ENCODE measurements at regions not wholly inside any gene's neighbourhood (a gene's known extent, or its start where the extent isn't known, plus 50 kb on each side); places are given as distances from the start of the nearest gene placed in this dataset.

DNA sequence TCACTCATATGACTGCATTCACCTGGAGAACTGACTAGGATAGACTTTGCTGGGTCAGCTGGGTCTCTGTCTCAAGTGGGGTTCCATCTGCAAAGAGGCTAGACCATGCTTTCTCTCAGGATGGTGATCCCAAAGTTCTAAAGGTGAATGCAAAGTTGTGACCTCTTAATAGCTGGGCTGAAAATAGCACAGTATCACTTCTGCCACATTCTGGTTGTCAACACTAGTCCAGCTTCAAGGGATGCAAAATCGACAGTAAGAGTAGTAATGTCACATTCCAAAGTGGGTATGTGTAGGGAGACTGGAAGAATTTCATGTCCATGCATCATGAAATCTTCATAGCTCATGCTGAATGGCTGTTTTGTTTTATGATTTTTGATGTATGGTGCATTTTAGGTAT lies 414.6 kb downstream of the PCDH7 start:
- Histone ChIP-seq H3K27ac (no peak overlapping the region), H3K9ac (no peak overlapping the region), H3K36me3 (ENCODE audit: low read depth) (no peaks in the 10 kb centered on the region), H2AFZ (no peak overlapping the region), H4K20me1 (ENCODE audit: insufficient read depth) (no peaks in the 10 kb centered on the region), H3K4me3 (no peak overlapping the region), H3K4me1 (ENCODE audit: insufficient read depth) (no peaks in the 10 kb centered on the region), H3K9me3 (ENCODE audit: low read depth) (no peaks in the 10 kb centered on the region), H3K79me2 (ENCODE audit: insufficient read depth) (no peaks in the 10 kb centered on the region), H3K9me2 (ENCODE audit: insufficient read depth) (no peaks in the 10 kb centered on the region), H3F3A (ENCODE audit: insufficient read depth) (no peaks in the 10 kb centered on the region), H3K4me2 (ENCODE audit: unreplicated experiment) (no peak overlapping the region), H3K27me3 (replicated peaks; ENCODE audit: insufficient read depth) (no peaks in the 10 kb centered on the region)
- 6 to 7% methylated on average over 1 of the region's 1 CpG for WGBS, 2 experiments (ENCODE audit: low coverage in 1 of 2, low lambda C conversion rate in 2 of 2, missing lambda C conversion rate in 2 of 2)
- no peak for TF ChIP-seq EZH2 (IDR thresholded peaks at IDR 0.05; ENCODE audit: insufficient read depth, poor library complexity, severe bottlenecking)
- no peak for TF ChIP-seq EZH2phosphoT487 (IDR thresholded peaks at IDR 0.05; ENCODE audit: insufficient read depth, low read depth)
- in situ Hi-C loops (cut with MboI), result no loop called here
- no peak for DNase-seq

DNA sequence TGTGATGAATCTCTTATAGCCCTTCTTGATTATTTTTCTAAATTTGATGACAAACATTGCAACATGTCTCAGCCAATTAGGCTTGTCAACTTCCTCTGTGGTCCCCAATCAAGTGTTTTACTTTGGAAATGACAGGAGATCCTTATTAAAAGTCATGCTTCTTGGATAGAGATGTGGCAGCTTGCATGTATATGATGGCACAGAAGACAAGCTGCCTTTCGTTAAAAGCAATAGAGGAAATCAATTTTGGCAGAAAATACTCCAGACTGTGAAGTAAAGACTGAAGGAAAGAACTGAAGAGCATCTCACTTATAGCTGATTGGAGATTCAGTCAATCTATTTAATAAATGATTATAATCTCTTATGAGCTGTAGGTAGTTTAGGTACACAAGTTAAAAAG lies 419.6 kb downstream of the PCDH7 start:
- no peaks in the 10 kb centered on the region for H3K9me2 ChIP-seq (ENCODE audit: insufficient read depth)
- no peaks in the 10 kb centered on the region for H3K79me2 ChIP-seq (ENCODE audit: insufficient read depth)
- 0% methylated on average over 1 of the region's 1 CpG for WGBS, 2 experiments (ENCODE audit: low coverage in 1 of 2, low lambda C conversion rate in 2 of 2, missing lambda C conversion rate in 2 of 2)
- H3K4me2 ChIP-seq (ENCODE audit: unreplicated experiment), result no peak overlapping the region
- no peak overlapping the region for H3K4me3 ChIP-seq
- no peaks in the 10 kb centered on the region for H4K20me1 ChIP-seq (ENCODE audit: insufficient read depth)
- H3K9ac ChIP-seq, result no peak overlapping the region
- TF ChIP-seq EZH2 (IDR thresholded peaks at IDR 0.05; ENCODE audit: insufficient read depth, poor library complexity, severe bottlenecking) (no peak), EZH2phosphoT487 (IDR thresholded peaks at IDR 0.05; ENCODE audit: insufficient read depth, low read depth) (no peak)
- no peaks in the 10 kb centered on the region for H3K27me3 ChIP-seq (replicated peaks; ENCODE audit: insufficient read depth)
- in situ Hi-C loops (cut with MboI), result no loop called here
- no peaks in the 10 kb centered on the region for H3K4me1 ChIP-seq (ENCODE audit: insufficient read depth)
- no peak for DNase-seq
- H3K9me3 ChIP-seq (ENCODE audit: low read depth), result no peaks in the 10 kb centered on the region
- H3K36me3 ChIP-seq (ENCODE audit: low read depth), result no peaks in the 10 kb centered on the region
- no peaks in the 10 kb centered on the region for H3F3A ChIP-seq (ENCODE audit: insufficient read depth)
- H2AFZ ChIP-seq, result no peak overlapping the region
- H3K27ac ChIP-seq, result no peak overlapping the region

DNA sequence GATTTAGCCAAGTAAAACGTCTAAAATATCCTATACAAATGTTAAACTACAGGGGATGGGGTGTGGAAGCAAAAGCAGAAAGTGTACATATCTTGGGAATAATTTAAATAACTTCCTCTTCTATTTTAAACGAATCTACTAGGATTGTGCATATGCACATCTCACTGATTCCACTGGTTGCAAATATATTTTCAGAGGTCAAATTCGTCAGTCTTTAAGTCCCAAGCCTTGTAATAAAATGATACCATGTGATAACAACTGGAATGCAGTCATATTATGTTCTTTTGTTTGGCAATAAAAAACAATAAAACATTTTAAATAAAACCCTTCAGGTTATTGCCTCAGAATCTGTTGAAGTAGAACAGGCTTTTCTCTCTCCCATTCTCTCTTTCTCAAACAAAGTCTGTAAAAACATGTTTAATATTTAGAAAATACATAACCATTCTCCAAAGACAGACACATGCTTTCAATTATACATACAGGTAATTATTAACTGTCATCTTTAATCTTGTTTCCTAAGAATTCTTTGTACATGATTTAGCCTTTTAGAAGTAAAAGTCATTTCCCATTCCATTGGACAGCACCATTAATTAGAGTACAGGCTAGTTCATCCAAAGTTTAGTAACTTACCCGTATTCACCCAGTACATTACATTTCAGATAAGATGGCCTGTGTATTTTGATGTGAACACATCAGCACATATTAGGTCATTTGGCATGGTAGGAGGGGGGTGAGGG lies 421.1 kb downstream of the PCDH7 start:
- no peak overlapping the region for H3K27ac ChIP-seq
- no peak overlapping the region for H3K4me2 ChIP-seq (ENCODE audit: unreplicated experiment)
- no peaks in the 10 kb centered on the region for H3K4me1 ChIP-seq (ENCODE audit: insufficient read depth)
- H3K79me2 ChIP-seq (ENCODE audit: insufficient read depth), result no peaks in the 10 kb centered on the region
- H3K27me3 ChIP-seq (replicated peaks; ENCODE audit: insufficient read depth), result no peaks in the 10 kb centered on the region
- no peak overlapping the region for H2AFZ ChIP-seq
- no peak overlapping the region for H3K9ac ChIP-seq
- no peak for DNase-seq
- 5 to 6% methylated on average over 4 of the region's 4 CpGs for WGBS, 2 experiments (ENCODE audit: low coverage in 1 of 2, low lambda C conversion rate in 2 of 2, missing lambda C conversion rate in 2 of 2)
- H4K20me1 ChIP-seq (ENCODE audit: insufficient read depth), result no peaks in the 10 kb centered on the region
- no peak overlapping the region for H3K4me3 ChIP-seq
- no peaks in the 10 kb centered on the region for H3K9me2 ChIP-seq (ENCODE audit: insufficient read depth)
- in situ Hi-C loops (cut with MboI), result no loop called here
- H3K9me3 ChIP-seq (ENCODE audit: low read depth), result no peaks in the 10 kb centered on the region
- no peaks in the 10 kb centered on the region for H3K36me3 ChIP-seq (ENCODE audit: low read depth)
- no peak for TF ChIP-seq EZH2 (IDR thresholded peaks at IDR 0.05; ENCODE audit: insufficient read depth, poor library complexity, severe bottlenecking)
- TF ChIP-seq EZH2phosphoT487 (IDR thresholded peaks at IDR 0.05; ENCODE audit: insufficient read depth, low read depth), result no peak
- H3F3A ChIP-seq (ENCODE audit: insufficient read depth), result no peaks in the 10 kb centered on the region

DNA sequence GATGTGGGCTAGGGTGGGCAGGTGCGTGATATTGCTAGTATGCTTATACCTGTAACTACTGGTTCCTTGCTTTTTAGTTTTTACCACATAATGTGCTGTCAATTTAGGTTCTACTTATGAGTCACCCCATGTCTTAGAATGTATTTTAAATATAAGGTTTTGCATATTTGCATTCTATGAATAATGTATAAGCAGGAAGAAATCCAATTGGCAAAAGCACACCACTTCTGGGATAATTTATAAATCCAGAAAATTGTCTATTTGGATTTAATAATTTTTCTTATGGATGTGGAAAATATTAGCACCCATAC lies 421.6 kb downstream of the PCDH7 start:
- H3K9me2 ChIP-seq (ENCODE audit: insufficient read depth), result no peaks in the 10 kb centered on the region
- DNase-seq, result no peak
- no peak overlapping the region for H3K4me3 ChIP-seq
- H3K27ac ChIP-seq, result no peak overlapping the region
- H3K36me3 ChIP-seq (ENCODE audit: low read depth), result no peaks in the 10 kb centered on the region
- H3K4me2 ChIP-seq (ENCODE audit: unreplicated experiment), result no peak overlapping the region
- no peaks in the 10 kb centered on the region for H4K20me1 ChIP-seq (ENCODE audit: insufficient read depth)
- in situ Hi-C loops (cut with MboI), result no loop called here
- H3K27me3 ChIP-seq (replicated peaks; ENCODE audit: insufficient read depth), result no peaks in the 10 kb centered on the region
- no peaks in the 10 kb centered on the region for H3K9me3 ChIP-seq (ENCODE audit: low read depth)
- no peaks in the 10 kb centered on the region for H3K4me1 ChIP-seq (ENCODE audit: insufficient read depth)
- H2AFZ ChIP-seq, result no peak overlapping the region
- H3K79me2 ChIP-seq (ENCODE audit: insufficient read depth), result no peaks in the 10 kb centered on the region
- WGBS, 2 experiments (ENCODE audit: low coverage in 1 of 2, low lambda C conversion rate in 2 of 2, missing lambda C conversion rate in 2 of 2), result 27% methylated on average over 1 of the region's 1 CpG; no CpG with 5 or more reads in 1 of the 2 experiments
- TF ChIP-seq EZH2 (IDR thresholded peaks at IDR 0.05; ENCODE audit: insufficient read depth, poor library complexity, severe bottlenecking) (no peak), EZH2phosphoT487 (IDR thresholded peaks at IDR 0.05; ENCODE audit: insufficient read depth, low read depth) (no peak)
- H3F3A ChIP-seq (ENCODE audit: insufficient read depth), result no peaks in the 10 kb centered on the region
- H3K9ac ChIP-seq, result no peak overlapping the region

DNA sequence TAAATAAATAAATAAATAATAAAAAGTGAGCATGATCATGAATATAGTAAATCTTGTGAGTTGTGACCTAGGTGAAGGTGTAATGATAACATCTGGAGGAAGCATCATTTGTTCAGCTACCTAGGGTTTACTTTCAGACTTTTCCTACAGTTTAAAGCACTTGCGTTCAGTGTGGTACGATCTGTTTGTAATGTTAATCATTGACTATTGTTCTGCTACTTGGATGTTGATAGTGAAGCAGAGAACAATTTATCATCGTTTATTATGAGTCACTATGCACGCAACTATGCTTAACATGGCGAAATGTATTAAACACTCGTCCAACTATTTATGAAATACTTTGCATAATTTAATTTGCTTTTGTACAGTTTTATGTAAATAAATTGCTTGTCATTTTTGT lies 426.2 kb downstream of the PCDH7 start:
- no peak overlapping the region for H3K4me3 ChIP-seq
- no peaks in the 10 kb centered on the region for H3K9me2 ChIP-seq (ENCODE audit: insufficient read depth)
- no peaks in the 10 kb centered on the region for H3K27me3 ChIP-seq (replicated peaks; ENCODE audit: insufficient read depth)
- no peak overlapping the region for H2AFZ ChIP-seq
- H3K36me3 ChIP-seq (ENCODE audit: low read depth), result no peaks in the 10 kb centered on the region
- WGBS, 2 experiments (ENCODE audit: low coverage in 1 of 2, low lambda C conversion rate in 2 of 2, missing lambda C conversion rate in 2 of 2), result 36 to 38% methylated on average over 6 of the region's 6 CpGs
- in situ Hi-C loops (cut with MboI), result no loop called here
- H3K79me2 ChIP-seq (ENCODE audit: insufficient read depth), result no peaks in the 10 kb centered on the region
- TF ChIP-seq EZH2phosphoT487 (IDR thresholded peaks at IDR 0.05; ENCODE audit: insufficient read depth, low read depth) (no peak), EZH2 (IDR thresholded peaks at IDR 0.05; ENCODE audit: insufficient read depth, poor library complexity, severe bottlenecking) (no peak)
- H4K20me1 ChIP-seq (ENCODE audit: insufficient read depth), result no peaks in the 10 kb centered on the region
- no peaks in the 10 kb centered on the region for H3F3A ChIP-seq (ENCODE audit: insufficient read depth)
- no peak overlapping the region for H3K4me2 ChIP-seq (ENCODE audit: unreplicated experiment)
- no peaks in the 10 kb centered on the region for H3K9me3 ChIP-seq (ENCODE audit: low read depth)
- H3K4me1 ChIP-seq (ENCODE audit: insufficient read depth), result no peaks in the 10 kb centered on the region
- no peak overlapping the region for H3K9ac ChIP-seq
- no peak overlapping the region for H3K27ac ChIP-seq
- no peak for DNase-seq
